HK-2 (cell line): ENCODE measurements at regions not wholly inside any gene's neighbourhood (a gene's known extent, or its start where the extent isn't known, plus 50 kb on each side); places are given as distances from the start of the nearest gene placed in this dataset.
"Not testable (repeated sequence)": the region's sequence is repeated elsewhere in the genome, so short reads cannot be mapped to it uniquely, and the experiment has no call there.

Experiments
- DNase-seq: peaks from one replicate; pipeline ENCODE4 v3.0.0-alpha.2; 2018; ENCODE audit not compliant: unreplicated experiment

- no peak for DNase-seq
Observed at GRCh38 chr12:131547555-131547954, 163.3 kb upstream of the SFSWAP start.

GRCh38 chr12:131550121-131550520 lies 160.8 kb upstream of the SFSWAP start:
- DNase-seq, result no peak

GRCh38 chr12:131551675-131552491 lies 159.0 kb upstream of the SFSWAP start:
- no peak for DNase-seq

GRCh38 chr12:131552492-131552863 lies 158.4 kb upstream of the SFSWAP start:
- DNase-seq, result no peak

GRCh38 chr12:131553096-131553777 lies 157.7 kb upstream of the SFSWAP start:
- no peak for DNase-seq

GRCh38 chr12:131555197-131555846 lies 155.6 kb upstream of the SFSWAP start:
- DNase-seq, result no peak

- DNase-seq, result no peak
Observed at GRCh38 chr12:131555866-131556265, 155.0 kb upstream of the SFSWAP start.

GRCh38 chr12:131557078-131557709 lies 153.7 kb upstream of the SFSWAP start:
- no peak for DNase-seq

GRCh38 chr12:131559517-131560516 lies 151.1 kb upstream of the SFSWAP start:
- no peak for DNase-seq

GRCh38 chr12:131561051-131561450 lies 149.8 kb upstream of the SFSWAP start:
- DNase-seq, result no peak

GRCh38 chr12:131561891-131562684 lies 148.8 kb upstream of the SFSWAP start:
- DNase-seq, result no peak

- not testable (repeated sequence) for DNase-seq
Observed at GRCh38 chr12:131564138-131564727, 146.7 kb upstream of the SFSWAP start.

GRCh38 chr12:131564845-131565244 lies 146.0 kb upstream of the SFSWAP start:
- no peak for DNase-seq

- no peak for DNase-seq
Observed at GRCh38 chr12:131565267-131566015, 145.4 kb upstream of the SFSWAP start.

GRCh38 chr12:131568336-131568735 lies 142.6 kb upstream of the SFSWAP start:
- DNase-seq, result no peak

- DNase-seq, result no peak
Observed at GRCh38 chr12:131570596-131570995, 140.3 kb upstream of the SFSWAP start.

- no peak for DNase-seq
Observed at GRCh38 chr12:131571827-131572226, 139.1 kb upstream of the SFSWAP start.

GRCh38 chr12:131572626-131573025 lies 138.3 kb upstream of the SFSWAP start:
- DNase-seq, result no peak
